Stimulated activated CD4-positive, alpha-beta T cell treated with anti-CD3 and anti-CD28 coated beads, Interleukin-12 subunit alpha, Interleukin-12 subunit beta, amount 100 ng/mL, for 24 hours (primary cell): ENCODE measurements at regions not wholly inside any gene's neighbourhood (a gene's known extent, or its start where the extent isn't known, plus 50 kb on each side); places are given as distances from the start of the nearest gene placed in this dataset.
A peak's percentile ranks its signal among the peaks of the same experiment; 100 is the strongest.
"Not testable (repeated sequence)": the region's sequence is repeated elsewhere in the genome, so short reads cannot be mapped to it uniquely, and the experiment has no call there.

ENCODE experiments used
- DNase-seq, 2 experiments: peaks; one replicate each; pipeline ENCODE4 v3.0.0-alpha.2; 2020; ENCODE audit warnings: low read depth in 2 of 2

GRCh38 chr20:24418731-24419130 is 50.7 kb upstream of the SYNDIG1 start:
- DNase-seq: no peak

- no peak for DNase-seq
Observed at GRCh38 chr20:24417485-24417884, 51.9 kb upstream of the SYNDIG1 start.

DNA sequence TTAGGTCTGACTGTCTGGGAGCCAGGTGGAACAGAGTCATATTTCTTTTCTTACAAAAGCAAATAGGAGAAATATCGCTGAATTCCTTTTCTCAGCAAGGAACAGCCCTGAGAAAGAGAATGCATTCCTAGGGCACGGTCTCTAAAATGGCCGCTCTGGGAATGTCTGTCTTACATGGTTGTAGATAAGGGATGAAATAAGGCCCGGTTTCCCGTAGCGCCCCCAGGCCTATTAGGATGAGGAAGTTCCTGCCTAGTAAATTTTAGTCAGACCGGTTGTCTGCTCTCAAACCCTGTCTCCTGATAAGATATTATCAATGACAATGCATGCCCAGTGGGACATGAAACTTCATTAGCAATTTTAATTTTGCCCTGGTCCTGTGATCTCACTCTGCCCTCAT is 54.0 kb upstream of the SYNDIG1 start:
- not testable (repeated sequence) for DNase-seq

GRCh38 chr20:24411834-24412216 is 57.6 kb upstream of the SYNDIG1 start:
- no peak for DNase-seq

DNA sequence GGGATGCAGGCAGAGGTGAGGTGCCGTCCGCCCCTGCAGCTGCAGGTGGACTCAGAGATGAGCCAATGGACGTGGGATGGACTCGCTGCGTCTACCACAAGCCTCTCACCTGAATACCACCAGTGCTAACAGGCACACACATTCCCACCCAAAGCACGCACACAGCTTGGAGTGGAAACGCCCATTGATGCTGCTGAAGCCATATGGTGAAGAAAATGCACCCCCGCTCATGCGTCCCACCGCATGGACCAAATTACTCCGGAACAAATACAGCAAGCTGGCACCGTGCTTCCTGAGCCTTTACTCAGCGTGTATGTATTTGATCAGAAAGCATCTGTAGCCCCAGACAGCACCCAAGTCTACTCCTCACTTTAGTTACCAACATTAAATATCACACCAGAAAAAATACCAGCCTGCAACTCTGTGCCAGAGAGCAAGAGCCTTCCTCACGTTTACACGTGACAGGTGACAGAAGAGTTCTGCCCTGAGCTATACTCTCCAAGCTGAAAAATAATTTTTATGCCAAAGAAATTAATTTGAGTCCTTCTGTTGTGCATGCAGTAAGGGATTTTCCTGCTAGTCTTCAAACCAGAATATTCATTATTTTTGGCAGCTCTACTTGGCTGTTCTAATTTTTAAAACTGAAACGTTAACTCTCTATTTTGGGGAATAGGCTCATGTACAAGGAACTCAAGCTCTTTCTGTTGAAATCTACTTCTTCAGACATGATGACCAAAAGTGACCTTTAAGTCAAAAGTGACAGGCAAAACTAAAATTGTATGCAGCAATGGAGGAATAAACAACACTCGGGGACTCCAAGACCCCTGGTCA is 58.2 kb upstream of the SYNDIG1 start:
- DNase-seq: no peak

DNA sequence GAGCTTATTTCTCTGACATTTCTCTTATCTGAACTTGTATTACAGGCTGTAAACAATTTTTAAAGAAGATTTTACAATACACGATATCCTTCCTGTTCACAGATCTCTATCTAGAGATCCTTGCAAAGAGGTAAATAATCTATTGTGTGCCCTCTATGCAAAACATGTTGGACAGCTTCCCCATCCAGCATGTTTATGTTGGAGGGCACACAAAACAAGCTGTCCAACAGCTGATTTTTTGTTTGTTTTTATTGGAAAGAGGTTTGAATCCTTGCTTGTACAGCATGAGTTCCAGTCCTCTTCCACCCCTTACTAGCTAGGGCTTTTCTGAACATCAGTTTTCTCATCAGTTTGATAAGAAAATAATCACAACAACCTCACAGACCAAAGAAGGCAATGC is 62.3 kb upstream of the SYNDIG1 start:
- no peak for DNase-seq

- no peak for DNase-seq
Observed at GRCh38 chr20:24406750-24407149, 62.7 kb upstream of the SYNDIG1 start.

DNA sequence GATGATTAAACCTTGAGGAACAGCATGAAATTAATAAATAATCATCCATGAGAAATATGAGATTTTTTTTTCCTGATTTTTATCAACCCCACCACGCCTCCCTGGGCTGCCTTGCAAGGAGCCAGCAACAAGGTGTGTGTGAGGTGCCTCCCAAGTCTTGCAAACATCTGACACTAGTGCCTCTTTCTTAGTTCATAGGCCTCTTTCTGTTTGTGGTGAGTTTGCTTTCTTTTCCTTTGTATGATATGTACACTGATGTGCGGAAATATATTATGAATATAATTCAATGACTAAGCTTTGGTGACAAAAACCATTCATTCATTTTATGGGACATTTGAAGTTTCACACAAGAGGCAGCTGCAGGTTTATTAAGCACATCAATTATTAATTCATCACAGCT is 63.2 kb upstream of the SYNDIG1 start:
- no peak for DNase-seq

- DNase-seq: no peak
Observed at GRCh38 chr20:24405810-24406209, 63.6 kb upstream of the SYNDIG1 start.

DNA sequence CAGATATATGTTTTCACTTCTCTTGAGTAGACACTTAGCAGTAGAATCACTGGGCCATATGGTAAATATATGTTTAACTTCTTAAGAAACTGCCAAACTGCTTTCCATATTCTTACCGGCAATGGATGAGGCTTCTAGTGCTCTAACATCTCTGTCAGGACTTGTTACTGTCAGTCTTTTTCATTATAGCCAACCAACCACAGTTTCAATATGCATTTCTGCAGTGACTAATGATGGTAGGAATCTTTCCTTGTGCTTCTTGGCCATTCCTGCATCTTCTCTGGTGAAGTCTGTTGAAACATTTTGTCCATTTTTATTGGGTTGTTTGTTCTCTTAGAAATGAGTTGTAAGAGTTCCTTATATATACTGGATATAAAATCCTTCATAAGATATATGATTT is 66.0 kb upstream of the SYNDIG1 start:
- no peak for DNase-seq

GRCh38 chr20:24402188-24402587 is 67.2 kb upstream of the SYNDIG1 start:
- DNase-seq: no peak

- DNase-seq: no peak
Observed at GRCh38 chr20:24395151-24395550, 74.3 kb upstream of the SYNDIG1 start.

DNA sequence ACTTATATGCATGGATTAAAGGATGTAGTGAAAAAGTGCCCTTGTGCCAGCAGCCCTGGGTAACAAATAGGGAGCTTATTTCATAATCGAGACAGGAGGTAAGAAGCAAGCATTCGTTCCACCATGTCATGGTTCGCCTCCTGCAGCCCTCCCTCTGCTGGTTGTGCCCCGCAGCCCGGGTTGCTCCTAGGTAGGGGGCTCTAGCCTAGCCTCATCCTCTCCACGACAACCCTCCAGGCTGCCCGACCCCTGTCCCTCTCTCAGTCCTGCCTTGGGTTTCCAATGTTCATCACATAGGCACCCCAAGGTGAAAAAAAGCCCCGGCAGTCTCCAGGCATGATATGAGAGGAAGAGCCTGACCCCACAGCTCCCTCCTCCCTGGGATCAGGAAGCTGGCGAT is 75.5 kb upstream of the SYNDIG1 start:
- no peak for DNase-seq

DNA sequence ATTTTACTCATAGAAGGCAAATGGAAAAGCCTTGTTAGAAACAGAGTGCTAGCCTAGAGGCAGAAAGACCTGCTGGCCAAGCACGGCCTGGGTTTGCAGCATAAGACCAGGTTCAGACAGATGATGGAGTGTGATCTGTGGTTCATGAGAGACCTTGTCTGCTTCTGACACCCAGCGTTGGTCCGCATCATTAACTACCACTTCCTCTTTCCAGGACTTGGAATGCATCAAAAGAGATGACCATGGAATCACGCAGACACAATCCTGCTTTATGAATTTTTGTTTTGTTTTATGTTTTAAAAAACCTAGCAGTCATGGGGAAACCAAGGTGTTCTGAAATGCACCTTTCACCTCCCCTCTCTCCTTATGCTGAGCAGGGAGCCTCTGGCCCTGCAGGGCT is 76.8 kb upstream of the SYNDIG1 start:
- no peak for DNase-seq

DNA sequence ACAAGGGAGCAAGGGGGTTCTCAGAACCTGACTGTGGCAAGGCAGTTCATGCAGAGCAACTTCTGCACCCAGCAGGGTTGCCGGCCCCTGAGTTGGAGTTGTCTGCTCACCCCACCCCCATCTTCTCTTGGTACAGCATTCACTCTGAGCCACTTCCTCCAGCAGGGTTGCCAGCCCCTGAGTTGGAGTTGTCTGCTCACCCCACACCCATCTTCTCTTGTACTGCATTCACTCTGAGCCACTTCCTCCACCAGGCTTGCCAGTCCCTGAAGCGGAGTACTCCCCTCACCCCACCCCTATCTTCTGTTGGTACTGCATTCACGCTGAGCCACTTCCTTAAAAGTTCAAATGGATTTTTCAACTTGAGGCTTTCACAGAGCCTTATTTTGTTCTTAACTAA is 79.7 kb upstream of the SYNDIG1 start:
- DNase-seq: peak in 1 of 2 experiments; percentile 1

GRCh38 chr20:24388828-24389380 is 80.5 kb upstream of the SYNDIG1 start:
- no peak for DNase-seq

- no peak for DNase-seq
Observed at GRCh38 chr20:24385547-24385946, 83.9 kb upstream of the SYNDIG1 start.

DNA sequence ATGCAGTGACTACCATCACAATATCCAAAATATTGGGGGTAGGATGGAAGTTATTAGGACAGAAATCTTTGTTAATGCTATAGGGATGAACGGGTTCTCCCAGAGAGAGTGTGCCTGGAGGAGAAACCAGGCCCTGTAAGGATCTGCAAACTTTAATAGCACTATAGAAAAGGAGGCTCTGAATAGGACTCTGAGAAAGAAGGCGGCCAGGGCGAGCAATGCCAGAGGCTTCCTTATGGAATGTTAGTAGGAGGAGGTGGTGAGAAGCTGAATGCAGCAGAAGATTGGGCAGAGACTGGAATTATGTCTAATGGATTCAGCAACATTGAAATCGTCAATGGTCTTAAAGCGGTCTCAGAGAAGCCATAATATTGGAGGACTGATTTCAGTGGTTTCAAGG is 84.6 kb upstream of the SYNDIG1 start:
- DNase-seq: no peak

- no peak for DNase-seq
Observed at GRCh38 chr20:24382743-24383142, 86.7 kb upstream of the SYNDIG1 start.

GRCh38 chr20:24382331-24382730 is 87.1 kb upstream of the SYNDIG1 start:
- no peak for DNase-seq

DNA sequence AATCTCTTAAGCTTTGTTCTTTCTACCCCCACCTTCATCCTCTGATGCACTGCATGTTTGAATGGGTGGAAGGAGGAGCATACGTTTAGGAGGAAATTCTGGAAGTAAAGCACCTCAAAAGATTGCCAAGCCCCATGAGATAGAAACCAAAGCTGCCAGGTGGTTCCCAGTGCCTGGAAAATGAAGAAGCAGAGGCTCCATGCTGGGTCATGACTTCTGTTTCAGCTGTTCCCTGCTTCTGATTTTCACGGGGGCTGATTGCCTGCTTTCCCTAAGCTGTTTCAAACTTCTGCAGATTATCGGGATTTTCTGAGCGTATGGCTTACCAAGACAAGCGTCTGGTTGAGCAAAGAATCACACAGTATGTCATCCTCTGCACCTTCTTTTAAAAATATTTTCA is 87.5 kb upstream of the SYNDIG1 start:
- DNase-seq: no peak

DNA sequence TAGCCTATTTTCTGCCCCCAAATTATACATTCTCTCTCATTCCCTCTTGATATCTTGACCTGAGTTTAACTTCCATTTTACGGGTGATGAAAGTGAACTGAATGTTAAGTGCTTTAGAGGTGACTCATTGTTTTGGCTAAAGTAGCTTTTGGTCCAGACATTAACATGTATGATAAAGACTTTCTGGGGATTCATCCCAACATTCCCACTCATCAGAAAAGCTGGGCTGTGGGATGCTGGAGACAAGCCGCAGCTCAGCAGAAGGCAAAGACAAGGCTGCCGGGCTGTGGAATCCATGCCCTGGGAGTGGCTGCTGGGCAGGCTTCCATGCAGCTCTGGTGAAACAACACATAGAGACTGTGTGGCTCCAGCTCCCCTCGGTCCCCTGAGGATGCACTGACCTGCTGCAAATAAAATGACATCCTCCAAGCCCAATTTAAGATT is 89.9 kb upstream of the SYNDIG1 start:
- no peak for DNase-seq

GRCh38 chr20:24378661-24379483 is 90.6 kb upstream of the SYNDIG1 start:
- no peak for DNase-seq
